ENCODE measurements at regions not wholly inside any gene's neighbourhood (a gene's known extent, or its start where the extent isn't known, plus 50 kb on each side); places are given as distances from the start of the nearest gene placed in this dataset.

GRCh38 chr3:159323848-159324247 is 522.0 kb downstream of the MFSD1 start:
- TF ChIP-seq, protein P1, sequence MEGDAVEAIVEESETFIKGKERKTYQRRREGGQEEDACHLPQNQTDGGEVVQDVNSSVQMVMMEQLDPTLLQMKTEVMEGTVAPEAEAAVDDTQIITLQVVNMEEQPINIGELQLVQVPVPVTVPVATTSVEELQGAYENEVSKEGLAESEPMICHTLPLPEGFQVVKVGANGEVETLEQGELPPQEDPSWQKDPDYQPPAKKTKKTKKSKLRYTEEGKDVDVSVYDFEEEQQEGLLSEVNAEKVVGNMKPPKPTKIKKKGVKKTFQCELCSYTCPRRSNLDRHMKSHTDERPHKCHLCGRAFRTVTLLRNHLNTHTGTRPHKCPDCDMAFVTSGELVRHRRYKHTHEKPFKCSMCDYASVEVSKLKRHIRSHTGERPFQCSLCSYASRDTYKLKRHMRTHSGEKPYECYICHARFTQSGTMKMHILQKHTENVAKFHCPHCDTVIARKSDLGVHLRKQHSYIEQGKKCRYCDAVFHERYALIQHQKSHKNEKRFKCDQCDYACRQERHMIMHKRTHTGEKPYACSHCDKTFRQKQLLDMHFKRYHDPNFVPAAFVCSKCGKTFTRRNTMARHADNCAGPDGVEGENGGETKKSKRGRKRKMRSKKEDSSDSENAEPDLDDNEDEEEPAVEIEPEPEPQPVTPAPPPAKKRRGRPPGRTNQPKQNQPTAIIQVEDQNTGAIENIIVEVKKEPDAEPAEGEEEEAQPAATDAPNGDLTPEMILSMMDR (IDR thresholded peaks at IDR 0.05; ENCODE audit: insufficient read depth, low read length) = no peak
- DNase-seq (ENCODE audit: low read depth) = no peak
- no peak overlapping the region for H3K4me3 ChIP-seq (ENCODE audit: low read depth, low read length)

- no peak for DNase-seq (ENCODE audit: low read depth)
- no peak overlapping the region for H3K4me3 ChIP-seq (ENCODE audit: low read depth, low read length)
- TF ChIP-seq, protein P1 (IDR thresholded peaks at IDR 0.05; ENCODE audit: insufficient read depth, low read length) = no peak
These were observed 525.1 kb downstream of the MFSD1 start for GRCh38 chr3:159326998-159327397.

DNA sequence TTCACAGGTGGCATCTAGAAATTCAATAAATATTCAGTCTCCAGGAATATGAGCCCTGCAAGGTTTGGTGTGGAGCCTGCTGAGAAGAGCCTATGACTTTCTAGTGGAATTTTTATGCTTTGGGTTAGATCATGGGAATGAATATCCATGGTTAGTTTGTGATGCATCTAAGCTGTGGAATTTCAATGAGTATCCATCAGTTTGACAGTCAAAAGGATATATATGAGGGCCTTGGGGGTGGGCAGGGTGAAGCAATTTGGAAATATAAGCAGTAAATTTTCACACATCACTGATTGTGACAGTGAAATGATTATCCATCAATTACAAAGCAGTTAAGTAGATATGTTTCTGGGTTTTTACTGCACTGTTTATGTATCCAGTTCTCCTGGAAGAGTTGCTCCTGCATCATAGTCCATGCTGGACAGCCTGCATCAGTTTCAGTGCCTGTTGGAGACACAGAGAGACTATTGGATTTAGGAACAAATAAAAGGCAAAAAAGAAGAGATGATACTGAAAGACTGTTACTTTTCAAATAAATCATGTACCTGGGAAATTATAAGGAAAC is 530.8 kb downstream of the MFSD1 start:
- TF ChIP-seq, protein P1 (IDR thresholded peaks at IDR 0.05; ENCODE audit: insufficient read depth, low read length) = no peak
- DNase-seq (ENCODE audit: low read depth) = no peak
- no peak overlapping the region for H3K4me3 ChIP-seq (ENCODE audit: low read depth, low read length)

GRCh38 chr3:159339131-159339530 is 537.3 kb downstream of the MFSD1 start:
- H3K4me3 ChIP-seq (ENCODE audit: low read depth, low read length) = no peak overlapping the region
- TF ChIP-seq, protein P1 (IDR thresholded peaks at IDR 0.05; ENCODE audit: insufficient read depth, low read length) = no peak

GRCh38 chr3:159340877-159341500 is 539.1 kb downstream of the MFSD1 start:
- H3K4me3 ChIP-seq (ENCODE audit: low read depth, low read length) = no peak overlapping the region
- peak; percentile 16 for DNase-seq (ENCODE audit: low read depth)
- TF ChIP-seq, protein P1 (IDR thresholded peaks at IDR 0.05; ENCODE audit: insufficient read depth, low read length) = no peak

More at GRCh38 chr3:159339131-159339530, 537.3 kb downstream of the MFSD1 start:
- no peak for DNase-seq (ENCODE audit: low read depth)

GRCh38 chr3:159346271-159346903 is 544.5 kb downstream of the MFSD1 start:
- TF ChIP-seq, protein P1 (IDR thresholded peaks at IDR 0.05; ENCODE audit: insufficient read depth, low read length) = no peak
- H3K4me3 ChIP-seq (ENCODE audit: low read depth, low read length) = no peak overlapping the region
- no peak for DNase-seq (ENCODE audit: low read depth)
